ENCODE measurements at regions not wholly inside any gene's neighbourhood (a gene's known extent, or its start where the extent isn't known, plus 50 kb on each side); places are given as distances from the start of the nearest gene placed in this dataset.

GRCh38 chr5:44868541-44868940 is 59.8 kb downstream of the MRPS30 start:
- Histone ChIP-seq H3K27ac (no peak overlapping the region), H3K4me1 (no peaks in the 10 kb centered on the region)
- intact Hi-C loops (cut with DNase I): no loop called here

DNA sequence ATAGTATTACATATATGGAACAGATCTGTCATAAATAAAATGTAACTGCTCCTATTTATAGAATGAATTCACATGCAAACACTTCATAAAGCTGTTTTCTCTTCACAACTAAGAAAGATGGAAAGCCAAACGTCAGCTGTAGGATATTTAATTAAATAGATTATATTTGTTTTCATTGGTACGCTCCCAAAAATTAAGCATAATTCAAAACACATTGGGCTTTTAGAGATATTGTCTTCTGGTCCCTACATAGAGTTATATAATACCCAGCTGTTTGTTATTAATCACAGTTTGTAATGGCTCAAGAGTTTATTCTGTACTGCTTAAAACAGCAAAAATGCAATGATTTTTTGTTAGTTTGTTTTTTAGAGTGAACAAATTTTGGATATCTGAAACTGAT is 61.2 kb downstream of the MRPS30 start:
- no peak for DNase-seq
- Histone ChIP-seq H3K27me3 (no peaks in the 10 kb centered on the region), H3K9ac (ENCODE audit: low read depth in 2 of 2, low read length in 2 of 2) (no peak overlapping the region), H3K4me3 (no peak overlapping the region), H3K9me3 (no peaks in the 10 kb centered on the region), H3K36me3 (no peaks in the 10 kb centered on the region), H3K27ac (no peak overlapping the region), H3K4me1 (no peaks in the 10 kb centered on the region)
- intact Hi-C loops (cut with DNase I): no loop called here
- no peak for TF ChIP-seq CTCF (IDR thresholded peaks at IDR 0.05)

More at GRCh38 chr5:44868541-44868940, 59.8 kb downstream of the MRPS30 start:
- no peak overlapping the region for H3K9ac ChIP-seq (ENCODE audit: low read depth in 2 of 2, low read length in 2 of 2)
- TF ChIP-seq CTCF (IDR thresholded peaks at IDR 0.05): no peak
- H3K27me3 ChIP-seq: no peaks in the 10 kb centered on the region
- no peaks in the 10 kb centered on the region for H3K9me3 ChIP-seq
- no peaks in the 10 kb centered on the region for H3K36me3 ChIP-seq
- no peak for DNase-seq
- no peak overlapping the region for H3K4me3 ChIP-seq

DNA sequence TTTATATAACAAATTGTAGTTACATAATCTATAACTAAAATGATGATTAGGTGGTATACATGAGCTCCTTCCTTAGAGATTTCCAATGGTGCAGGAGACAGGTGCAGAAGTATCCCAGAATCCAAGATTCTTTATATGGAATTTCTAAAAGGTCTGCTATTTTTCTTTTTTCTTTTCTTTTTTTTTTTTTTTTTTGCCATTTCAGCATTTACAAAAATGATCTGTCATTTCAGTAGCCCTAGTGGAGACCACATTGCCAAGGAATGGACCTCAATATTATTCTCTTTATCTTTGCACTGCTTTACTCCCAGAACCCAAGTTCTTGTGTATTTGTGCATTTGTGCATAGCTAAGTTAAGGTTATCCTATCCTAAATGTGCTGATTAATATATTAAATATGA is 61.7 kb downstream of the MRPS30 start:
- intact Hi-C loops (cut with DNase I): no loop called here
- DNase-seq: no peak
- no peak overlapping the region for H3K9ac ChIP-seq (ENCODE audit: low read depth in 2 of 2, low read length in 2 of 2)
- no peaks in the 10 kb centered on the region for H3K4me1 ChIP-seq
- H3K27me3 ChIP-seq: no peaks in the 10 kb centered on the region
- no peak overlapping the region for H3K4me3 ChIP-seq
- no peaks in the 10 kb centered on the region for H3K36me3 ChIP-seq
- H3K9me3 ChIP-seq: no peaks in the 10 kb centered on the region
- H3K27ac ChIP-seq: no peak overlapping the region
- TF ChIP-seq CTCF (IDR thresholded peaks at IDR 0.05): no peak

- TF ChIP-seq CTCF (IDR thresholded peaks at IDR 0.05): no peak
Measured at GRCh38 chr5:44871401-44871800, 62.7 kb downstream of the MRPS30 start.

GRCh38 chr5:44875661-44876605 is 67.2 kb downstream of the MRPS30 start:
- TF ChIP-seq CTCF (IDR thresholded peaks at IDR 0.05): no peak
- Histone ChIP-seq H3K9ac (ENCODE audit: low read depth in 2 of 2, low read length in 2 of 2) (no peak overlapping the region), H3K9me3 (no peaks in the 10 kb centered on the region), H3K36me3 (no peaks in the 10 kb centered on the region), H3K4me3 (no peak overlapping the region), H3K27ac (no peak overlapping the region), H3K4me1 (no peaks in the 10 kb centered on the region), H3K27me3 (no peaks in the 10 kb centered on the region)
- intact Hi-C loops (cut with DNase I): no loop called here
- no peak for DNase-seq

More at GRCh38 chr5:44871401-44871800, 62.7 kb downstream of the MRPS30 start:
- no peak overlapping the region for H3K9ac ChIP-seq (ENCODE audit: low read depth in 2 of 2, low read length in 2 of 2)
- H3K4me1 ChIP-seq: no peaks in the 10 kb centered on the region
- H3K27ac ChIP-seq: no peak overlapping the region
- H3K36me3 ChIP-seq: no peaks in the 10 kb centered on the region
- intact Hi-C loops (cut with DNase I): no loop called here
- H3K9me3 ChIP-seq: no peaks in the 10 kb centered on the region
- no peaks in the 10 kb centered on the region for H3K27me3 ChIP-seq
- no peak for DNase-seq
- H3K4me3 ChIP-seq: no peak overlapping the region

All from colonic mucosa (tissue), 4 donors.